ENCODE measurements at regions not wholly inside any gene's neighbourhood (a gene's known extent, or its start where the extent isn't known, plus 50 kb on each side); places are given as distances from the start of the nearest gene placed in this dataset.

DNA sequence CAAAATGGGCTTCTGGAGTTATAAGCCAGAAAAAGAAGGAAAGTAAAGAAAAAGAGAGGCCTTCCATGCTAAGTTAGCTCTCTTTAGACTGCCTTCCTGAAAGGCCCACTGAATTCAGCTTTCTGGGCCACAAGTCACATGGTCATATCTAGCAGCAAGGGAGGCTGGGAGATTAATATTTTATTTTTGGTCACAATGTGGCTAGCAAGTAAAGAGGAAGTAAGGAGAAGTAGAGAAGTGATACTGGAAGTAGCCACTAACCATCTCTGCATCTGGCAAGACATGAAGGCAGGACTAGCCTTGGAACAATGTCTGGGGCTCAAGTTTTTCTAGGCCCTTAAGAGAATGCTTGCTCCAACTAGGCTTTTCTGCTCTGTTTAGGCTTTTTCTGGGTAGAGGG is 81.8 kb upstream of the UBE2E1 start:
- H3K9me3 ChIP-seq (replicated peaks; ENCODE audit: control insufficient read depth, insufficient read depth, low read length), result 0 out of 3 replicates have a peak, but pooled peaks cover 2% of the 10 kb centered on the region
- ChIA-PET RAD21 (ENCODE audit: unreplicated experiment) (no interaction called here), CTCF (no interaction called here), POLR2A (interaction anchor here (1.1 kb wide), 1 partner anchor 11 kb away, joined by 3 read pairs; no protein-coding TSS in a partner anchor), SMC1A (ENCODE audit: uncharacterized antibody, unreplicated experiment) (interaction anchor here (1.0 to 1.4 kb wide), 4 partner anchors 12 to 130 kb away, joined by 3 to 4 read pairs (median 4); no protein-coding TSS in a partner anchor)
- peak; percentile 31 for DNase-seq (ENCODE audit: low read depth, low spot score)
- ATAC-seq, result peak; percentile 61
- no peak overlapping the region for H3K9ac ChIP-seq (ENCODE audit: control insufficient read depth, insufficient read depth, low read length)
- no peak for FAIRE-seq
- in situ Hi-C loops (cut with MboI) (no loop called here), intact Hi-C loops (cut with micrococcal nuclease; ENCODE audit: unreplicated experiment) (no loop called here)
- H3K36me3 ChIP-seq (ENCODE audit: control insufficient read depth in 2 of 2, insufficient read depth in 2 of 2, low read length in 1 of 2), result no peaks in the 10 kb centered on the region
- H2AFZ ChIP-seq (ENCODE audit: control insufficient read depth, low read depth, low read length), result no peak overlapping the region
- H3K27me3 ChIP-seq (replicated peaks in 1 of 2; ENCODE audit: control insufficient read depth in 2 of 2, insufficient read depth in 2 of 2, low read length in 1 of 2), result no peaks in the 10 kb centered on the region
- no peak overlapping the region for H3K27ac ChIP-seq (ENCODE audit: control insufficient read depth, insufficient read depth)
- no peaks in the 10 kb centered on the region for H4K20me1 ChIP-seq (ENCODE audit: control insufficient read depth, insufficient read depth)
- peaks cover 17% of the 10 kb centered on the region for H3K4me1 ChIP-seq (ENCODE audit: control insufficient read depth, insufficient read depth, low read length)
- H3K79me2 ChIP-seq (ENCODE audit: control insufficient read depth, insufficient read depth, low read length), result no peaks in the 10 kb centered on the region
- no peak overlapping the region for H3K4me2 ChIP-seq (ENCODE audit: control insufficient read depth, insufficient read depth)
- H3K4me3 ChIP-seq, result no peak overlapping the region
- no TSS peak for BruUV-seq (replicated peaks)
- no peak for TF ChIP-seq CEBPB (IDR thresholded peaks at IDR 0.05; ENCODE audit: borderline replicate concordance in 1 of 2, low read depth in 2 of 2, low read length in 2 of 2)
- no peak for TF ChIP-seq MTA2 (IDR thresholded peaks at IDR 0.05; ENCODE audit: low read depth)
- peak; percentile 64 for TF ChIP-seq RUNX3 (IDR thresholded peaks at IDR 0.05; ENCODE audit: low read length)
- TF ChIP-seq POLR2AphosphoS5 (IDR thresholded peaks at IDR 0.05; ENCODE audit: low read length), result no peak
- no peak for TF ChIP-seq CTCF (IDR thresholded peaks at IDR 0.05 in 2 of 3, conservative IDR thresholded peaks at IDR 0.05 in 1 of 3; ENCODE audit: control insufficient read depth in 2 of 3, extremely low read depth in 1 of 3, insufficient read depth in 1 of 3, low read depth in 3 of 3, low read length in 3 of 3)
- TF ChIP-seq MYC (IDR thresholded peaks at IDR 0.05; ENCODE audit: insufficient read depth, insufficient read length, insufficient replicate concordance, low read length, severe bottlenecking), result no peak
- TF ChIP-seq ETV6 (conservative IDR thresholded peaks at IDR 0.05 in 1 of 2, IDR thresholded peaks at IDR 0.05 in 1 of 2; ENCODE audit: borderline replicate concordance in 1 of 2, low read depth in 1 of 2), result 0 out of 4 replicates have a peak, but pooled peaks of 1 of the 2 experiments have one; percentile 51
- TF ChIP-seq ATF3 (IDR thresholded peaks at IDR 0.05; ENCODE audit: borderline replicate concordance, extremely low read depth, low read depth, low read length), result 0 out of 2 replicates have a peak, but pooled peaks have one; percentile 6
- peak; percentile 27 to 43; a peak in 1 of 4 replicates for TF ChIP-seq IKZF2 (IDR thresholded peaks at IDR 0.05)
- no peak for TF ChIP-seq EZH2 (IDR thresholded peaks at IDR 0.05; ENCODE audit: borderline replicate concordance, control insufficient read depth, low read depth, low read length)
- no peak for TF ChIP-seq NRF1 (conservative IDR thresholded peaks at IDR 0.05; ENCODE audit: low read depth, low read length)
- TF ChIP-seq, protein P1, sequence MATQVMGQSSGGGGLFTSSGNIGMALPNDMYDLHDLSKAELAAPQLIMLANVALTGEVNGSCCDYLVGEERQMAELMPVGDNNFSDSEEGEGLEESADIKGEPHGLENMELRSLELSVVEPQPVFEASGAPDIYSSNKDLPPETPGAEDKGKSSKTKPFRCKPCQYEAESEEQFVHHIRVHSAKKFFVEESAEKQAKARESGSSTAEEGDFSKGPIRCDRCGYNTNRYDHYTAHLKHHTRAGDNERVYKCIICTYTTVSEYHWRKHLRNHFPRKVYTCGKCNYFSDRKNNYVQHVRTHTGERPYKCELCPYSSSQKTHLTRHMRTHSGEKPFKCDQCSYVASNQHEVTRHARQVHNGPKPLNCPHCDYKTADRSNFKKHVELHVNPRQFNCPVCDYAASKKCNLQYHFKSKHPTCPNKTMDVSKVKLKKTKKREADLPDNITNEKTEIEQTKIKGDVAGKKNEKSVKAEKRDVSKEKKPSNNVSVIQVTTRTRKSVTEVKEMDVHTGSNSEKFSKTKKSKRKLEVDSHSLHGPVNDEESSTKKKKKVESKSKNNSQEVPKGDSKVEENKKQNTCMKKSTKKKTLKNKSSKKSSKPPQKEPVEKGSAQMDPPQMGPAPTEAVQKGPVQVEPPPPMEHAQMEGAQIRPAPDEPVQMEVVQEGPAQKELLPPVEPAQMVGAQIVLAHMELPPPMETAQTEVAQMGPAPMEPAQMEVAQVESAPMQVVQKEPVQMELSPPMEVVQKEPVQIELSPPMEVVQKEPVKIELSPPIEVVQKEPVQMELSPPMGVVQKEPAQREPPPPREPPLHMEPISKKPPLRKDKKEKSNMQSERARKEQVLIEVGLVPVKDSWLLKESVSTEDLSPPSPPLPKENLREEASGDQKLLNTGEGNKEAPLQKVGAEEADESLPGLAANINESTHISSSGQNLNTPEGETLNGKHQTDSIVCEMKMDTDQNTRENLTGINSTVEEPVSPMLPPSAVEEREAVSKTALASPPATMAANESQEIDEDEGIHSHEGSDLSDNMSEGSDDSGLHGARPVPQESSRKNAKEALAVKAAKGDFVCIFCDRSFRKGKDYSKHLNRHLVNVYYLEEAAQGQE (IDR thresholded peaks at IDR 0.05; ENCODE audit: low read depth, low read length), result no peak
- no peak for TF ChIP-seq CBX3 (IDR thresholded peaks at IDR 0.05; ENCODE audit: borderline replicate concordance, low read depth)
- TF ChIP-seq NFYB (IDR thresholded peaks at IDR 0.05; ENCODE audit: insufficient read depth, low read depth, low read length), result no peak
- no peak for TF ChIP-seq HDGF (IDR thresholded peaks at IDR 0.05)
- no peak for TF ChIP-seq SMC3 (IDR thresholded peaks at IDR 0.05; ENCODE audit: borderline replicate concordance, low read length)
- TF ChIP-seq, protein P2, sequence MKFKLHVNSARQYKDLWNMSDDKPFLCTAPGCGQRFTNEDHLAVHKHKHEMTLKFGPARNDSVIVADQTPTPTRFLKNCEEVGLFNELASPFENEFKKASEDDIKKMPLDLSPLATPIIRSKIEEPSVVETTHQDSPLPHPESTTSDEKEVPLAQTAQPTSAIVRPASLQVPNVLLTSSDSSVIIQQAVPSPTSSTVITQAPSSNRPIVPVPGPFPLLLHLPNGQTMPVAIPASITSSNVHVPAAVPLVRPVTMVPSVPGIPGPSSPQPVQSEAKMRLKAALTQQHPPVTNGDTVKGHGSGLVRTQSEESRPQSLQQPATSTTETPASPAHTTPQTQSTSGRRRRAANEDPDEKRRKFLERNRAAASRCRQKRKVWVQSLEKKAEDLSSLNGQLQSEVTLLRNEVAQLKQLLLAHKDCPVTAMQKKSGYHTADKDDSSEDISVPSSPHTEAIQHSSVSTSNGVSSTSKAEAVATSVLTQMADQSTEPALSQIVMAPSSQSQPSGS (IDR thresholded peaks at IDR 0.05; ENCODE audit: low read length), result 0 out of 2 replicates have a peak, but pooled peaks have one; percentile 29
